ENCODE measurements at regions not wholly inside any gene's neighbourhood (a gene's known extent, or its start where the extent isn't known, plus 50 kb on each side); places are given as distances from the start of the nearest gene placed in this dataset.

GRCh38 chr6:147793871-147794643, 285.6 kb downstream of the SAMD5 start:
- Mint-ChIP-seq H3K4me1 (no peaks in the 10 kb centered on the region), H3K9me3 (peaks cover 2 to 8% of the 10 kb centered on the region in 2 donors), H3K27ac (no peak overlapping the region), H3K4me3 (no peak overlapping the region), H3K36me3 (no peaks in the 10 kb centered on the region), H3K27me3 (ENCODE audit: low read depth in 2 of 2) (no peaks in the 10 kb centered on the region)
- TF ChIP-seq CTCF (IDR thresholded peaks at IDR 0.05) = no peak
- no peak for DNase-seq
- Histone ChIP-seq H3K27me3 (ENCODE audit: control insufficient read depth, insufficient read depth, low read length) (no peaks in the 10 kb centered on the region), H3K27ac (ENCODE audit: low read length) (no peak overlapping the region), H3K36me3 (ENCODE audit: control insufficient read depth, insufficient read depth, low read length) (no peaks in the 10 kb centered on the region), H3K4me1 (ENCODE audit: control insufficient read depth, insufficient read depth, low read length) (no peaks in the 10 kb centered on the region), H3K9me3 (ENCODE audit: control insufficient read depth, insufficient read depth, low read length) (no peaks in the 10 kb centered on the region), H3K4me3 (ENCODE audit: low read length) (no peak overlapping the region)
- intact Hi-C loops (cut with micrococcal nuclease) = no loop called here
- no peak for ATAC-seq
- WGBS (ENCODE audit: insufficient coverage) = 88% methylated on average over 1 of the region's 2 CpGs

- Mint-ChIP-seq H3K27me3 (ENCODE audit: low read depth in 2 of 2) (no peaks in the 10 kb centered on the region), H3K36me3 (no peaks in the 10 kb centered on the region), H3K4me1 (no peaks in the 10 kb centered on the region), H3K4me3 (no peak overlapping the region), H3K27ac (no peak overlapping the region), H3K9me3 (peaks cover 11 to 12% of the 10 kb centered on the region in 2 donors)
- TF ChIP-seq CTCF (IDR thresholded peaks at IDR 0.05) = no peak
- Histone ChIP-seq H3K4me3 (ENCODE audit: low read length) (no peak overlapping the region), H3K36me3 (ENCODE audit: control insufficient read depth, insufficient read depth, low read length) (no peaks in the 10 kb centered on the region), H3K4me1 (ENCODE audit: control insufficient read depth, insufficient read depth, low read length) (no peaks in the 10 kb centered on the region), H3K27me3 (ENCODE audit: control insufficient read depth, insufficient read depth, low read length) (no peaks in the 10 kb centered on the region), H3K27ac (ENCODE audit: low read length) (no peak overlapping the region), H3K9me3 (ENCODE audit: control insufficient read depth, insufficient read depth, low read length) (no peaks in the 10 kb centered on the region)
- intact Hi-C loops (cut with micrococcal nuclease) = no loop called here
- no peak for ATAC-seq
- DNase-seq = no peak
- 100% methylated on average over 2 of the region's 4 CpGs for WGBS (ENCODE audit: insufficient coverage)
These were observed 294.0 kb downstream of the SAMD5 start for GRCh38 chr6:147802459-147802858.

- no peak overlapping the region for H3K4me3 ChIP-seq (ENCODE audit: low read length)
- H3K27me3 Mint-ChIP-seq (ENCODE audit: low read depth in 2 of 2) = no peaks in the 10 kb centered on the region
- H3K27me3 ChIP-seq (ENCODE audit: control insufficient read depth, insufficient read depth, low read length) = no peaks in the 10 kb centered on the region
- H3K36me3 Mint-ChIP-seq = no peaks in the 10 kb centered on the region
- no peak for ATAC-seq
- H3K4me1 ChIP-seq (ENCODE audit: control insufficient read depth, insufficient read depth, low read length) = no peaks in the 10 kb centered on the region
- DNase-seq = no peak
- H3K9me3 ChIP-seq (ENCODE audit: control insufficient read depth, insufficient read depth, low read length) = no peaks in the 10 kb centered on the region
- intact Hi-C loops (cut with micrococcal nuclease) = no loop called here
- no peak overlapping the region for H3K27ac Mint-ChIP-seq
- TF ChIP-seq CTCF (IDR thresholded peaks at IDR 0.05) = no peak
- H3K36me3 ChIP-seq (ENCODE audit: control insufficient read depth, insufficient read depth, low read length) = no peaks in the 10 kb centered on the region
- 69% methylated on average over 1 of the region's 1 CpG for WGBS (ENCODE audit: insufficient coverage)
- no peak overlapping the region for H3K4me3 Mint-ChIP-seq
- peaks cover 11 to 12% of the 10 kb centered on the region in 2 donors for H3K9me3 Mint-ChIP-seq
- H3K4me1 Mint-ChIP-seq = no peaks in the 10 kb centered on the region
- H3K27ac ChIP-seq (ENCODE audit: low read length) = no peak overlapping the region
These were observed 296.7 kb downstream of the SAMD5 start for GRCh38 chr6:147805155-147805554.

- H3K36me3 Mint-ChIP-seq = no peaks in the 10 kb centered on the region
- Histone ChIP-seq H3K27me3 (ENCODE audit: control insufficient read depth, insufficient read depth, low read length) (no peaks in the 10 kb centered on the region), H3K4me1 (ENCODE audit: control insufficient read depth, insufficient read depth, low read length) (no peaks in the 10 kb centered on the region), H3K27ac (ENCODE audit: low read length) (no peak overlapping the region), H3K9me3 (ENCODE audit: control insufficient read depth, insufficient read depth, low read length) (no peaks in the 10 kb centered on the region), H3K36me3 (ENCODE audit: control insufficient read depth, insufficient read depth, low read length) (no peaks in the 10 kb centered on the region), H3K4me3 (ENCODE audit: low read length) (no peak overlapping the region)
- TF ChIP-seq CTCF (IDR thresholded peaks at IDR 0.05) = no peak
- WGBS (ENCODE audit: insufficient coverage) = no CpG with 5 or more reads among the region's 1 CpG
- no peak for ATAC-seq
- no peak overlapping the region for H3K4me3 Mint-ChIP-seq
- no peaks in the 10 kb centered on the region for H3K4me1 Mint-ChIP-seq
- intact Hi-C loops (cut with micrococcal nuclease) = no loop called here
- no peak for DNase-seq
- no peaks in the 10 kb centered on the region for H3K27me3 Mint-ChIP-seq (ENCODE audit: low read depth in 2 of 2)
- no peak overlapping the region for H3K27ac Mint-ChIP-seq
- peaks cover 13% of the 10 kb centered on the region in 2 donors for H3K9me3 Mint-ChIP-seq
These were observed 298.2 kb downstream of the SAMD5 start for GRCh38 chr6:147806697-147807096.
